Right lobe of liver (tissue), 6 donors: ENCODE measurements at regions not wholly inside any gene's neighbourhood (a gene's known extent, or its start where the extent isn't known, plus 50 kb on each side); places are given as distances from the start of the nearest gene placed in this dataset.

ENCODE experiments used
- ATAC-seq, 4 donors: fragments of 200-7000 bp; cut with Tn5 transposase; one replicate each; pipeline ENCODE4 v1.9.1; 2020; ENCODE audit warnings: mild to moderate bottlenecking in 4 of 4, moderate library complexity in 4 of 4
- DNase-seq, 3 donors: peaks; one replicate each; pipeline ENCODE4 v3.0.0-alpha.2; 2020
- H3K27ac ChIP-seq, 3 donors: fragments of 200-600 bp; one replicate each; pipeline ENCODE4 v1.8.0; 2022
- H3K27me3 ChIP-seq, 2 donors: fragments of 200-600 bp; one replicate each; pipeline ENCODE4 v1.8.0; 2022
- H3K36me3 ChIP-seq, 4 donors: fragments of 200-600 bp; sonication (generic) in 1 of 4; one replicate each; pipeline versions ENCODE4 v1.5.1 to v1.8.0; 2017 to 2022; ENCODE audit warnings: control low read depth in 1 of 4
- H3K4me1 ChIP-seq, 4 donors: fragments of 200-600 bp; sonication (generic) in 1 of 4; one replicate each; pipeline versions ENCODE4 v1.5.1 to v1.8.0; 2017 to 2022; ENCODE audit warnings: control low read depth in 1 of 4
- H3K4me3 ChIP-seq, 3 donors: fragments of 200-600 bp; one replicate each; pipeline ENCODE4 v1.8.0; 2022
- H3K9me3 ChIP-seq, 4 donors: fragments of 200-600 bp; sonication (generic) in 1 of 4; one replicate each; pipeline versions ENCODE4 v1.5.1 to v1.8.0; 2017 to 2022; ENCODE audit warnings: control low read depth in 1 of 4
- POLR2A ChIP-seq: fragments of 450-650 bp; IDR thresholded peaks from one replicate; pipeline ENCODE4 v1.6.1; 2017; ENCODE audit warnings: antibody characterized with exemption, mild to moderate bottlenecking
- WGBS: methylation state at CpG from one replicate; pipeline ENCODE4 v1.1.6; 2018; ENCODE audit warnings: low coverage, low lambda C conversion rate; ENCODE audit not compliant: insufficient coverage; ENCODE audit errors: missing lambda C conversion rate; 5-methylcytosine and 5-hydroxymethylcytosine counted together
- intact Hi-C, 2 donors: fragments of 100-400 bp; cut with DNase I; formaldehyde crosslinking; loops; one replicate each; pipeline versions ENCODE4 v1.11.2 to v1.14.1; 2022
- TF ChIP-seq, protein P1 (sequence below), 4 donors: fragments of 200-600 bp in 3 of 4; fragments of 450-650 bp in 1 of 4; IDR thresholded peaks; one replicate each; pipeline versions ENCODE4 v1.5.1 to v1.8.0; 2016 to 2022; ENCODE audit warnings: antibody characterized with exemption in 4 of 4, mild to moderate bottlenecking in 2 of 4
- donor health status: DM: no; HTN: yes; CAD: no.
- donor health status: DM: no; HTN: no; CAD: no.
- donor health status: DM: no; HTN: no; CAD: no.
- donor health status: DM: no; HTN: yes; CAD: no.
- donor health status: DM: no; HTN: yes; CAD: no.

DNA sequence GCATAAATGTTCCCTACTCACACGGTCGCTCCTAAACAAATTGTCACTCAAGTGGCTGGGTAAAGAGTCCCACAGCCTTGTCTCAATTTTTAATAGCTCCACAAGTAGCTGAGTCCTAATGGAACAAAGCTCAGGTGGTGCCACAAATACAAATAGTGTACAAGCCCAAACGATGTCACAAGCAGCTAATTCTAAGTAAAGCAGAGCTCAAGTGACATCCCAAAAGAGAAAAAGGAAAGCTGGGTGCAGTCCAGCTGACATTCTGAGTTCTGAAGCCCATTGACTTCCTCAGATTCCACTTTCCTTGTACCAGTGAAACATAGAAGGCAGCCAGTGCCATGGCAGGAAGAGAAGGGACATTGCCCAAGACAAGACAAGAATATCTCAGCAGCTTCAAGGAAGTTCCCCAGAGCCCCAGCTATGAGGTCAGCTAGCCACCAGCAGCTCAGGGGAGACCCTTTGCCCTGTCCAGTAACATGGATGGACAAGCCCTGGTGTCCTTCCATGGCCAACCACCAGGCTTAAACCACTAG is 231.2 kb upstream of the SGCD start:
- TF ChIP-seq POLR2A: no peak
- TF ChIP-seq, protein P1, sequence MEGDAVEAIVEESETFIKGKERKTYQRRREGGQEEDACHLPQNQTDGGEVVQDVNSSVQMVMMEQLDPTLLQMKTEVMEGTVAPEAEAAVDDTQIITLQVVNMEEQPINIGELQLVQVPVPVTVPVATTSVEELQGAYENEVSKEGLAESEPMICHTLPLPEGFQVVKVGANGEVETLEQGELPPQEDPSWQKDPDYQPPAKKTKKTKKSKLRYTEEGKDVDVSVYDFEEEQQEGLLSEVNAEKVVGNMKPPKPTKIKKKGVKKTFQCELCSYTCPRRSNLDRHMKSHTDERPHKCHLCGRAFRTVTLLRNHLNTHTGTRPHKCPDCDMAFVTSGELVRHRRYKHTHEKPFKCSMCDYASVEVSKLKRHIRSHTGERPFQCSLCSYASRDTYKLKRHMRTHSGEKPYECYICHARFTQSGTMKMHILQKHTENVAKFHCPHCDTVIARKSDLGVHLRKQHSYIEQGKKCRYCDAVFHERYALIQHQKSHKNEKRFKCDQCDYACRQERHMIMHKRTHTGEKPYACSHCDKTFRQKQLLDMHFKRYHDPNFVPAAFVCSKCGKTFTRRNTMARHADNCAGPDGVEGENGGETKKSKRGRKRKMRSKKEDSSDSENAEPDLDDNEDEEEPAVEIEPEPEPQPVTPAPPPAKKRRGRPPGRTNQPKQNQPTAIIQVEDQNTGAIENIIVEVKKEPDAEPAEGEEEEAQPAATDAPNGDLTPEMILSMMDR (IDR thresholded peaks at IDR 0.05): no peak
- 54% methylated on average over 3 of the region's 3 CpGs for WGBS
- H3K4me3 ChIP-seq: no peak overlapping the region
- intact Hi-C loops: no loop called here
- no peaks in the 10 kb centered on the region for H3K4me1 ChIP-seq
- H3K27ac ChIP-seq: no peak overlapping the region
- no peaks in the 10 kb centered on the region for H3K9me3 ChIP-seq
- no peaks in the 10 kb centered on the region for H3K27me3 ChIP-seq
- DNase-seq: no peak
- H3K36me3 ChIP-seq: no peaks in the 10 kb centered on the region
- ATAC-seq: no peak

DNA sequence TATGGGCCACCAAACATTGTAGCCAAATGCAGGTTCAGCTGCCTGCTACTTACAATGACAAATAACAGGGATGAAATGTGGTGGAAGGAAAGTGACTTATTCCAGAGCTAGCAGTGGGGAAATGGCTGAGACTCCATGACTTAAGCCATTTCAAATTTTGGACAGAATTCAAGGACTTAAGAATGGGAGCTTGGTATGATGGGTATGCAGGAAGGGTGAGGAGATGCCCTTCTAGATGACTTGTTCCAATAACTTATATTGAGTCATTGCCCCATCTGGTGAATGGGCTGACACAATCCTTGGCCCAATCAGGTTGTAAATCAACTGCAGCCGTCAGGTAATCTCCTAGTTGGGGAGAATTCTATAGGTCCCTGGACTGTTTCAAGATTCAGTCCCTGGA is 230.7 kb upstream of the SGCD start:
- ATAC-seq (no peak), DNase-seq (no peak)
- no peak overlapping the region for H3K4me3 ChIP-seq
- no peaks in the 10 kb centered on the region for H3K4me1 ChIP-seq
- TF ChIP-seq POLR2A: no peak
- TF ChIP-seq, protein P1 (IDR thresholded peaks at IDR 0.05): no peak
- no peak overlapping the region for H3K27ac ChIP-seq
- H3K9me3 ChIP-seq: no peaks in the 10 kb centered on the region
- intact Hi-C loops: no loop called here
- no peaks in the 10 kb centered on the region for H3K36me3 ChIP-seq
- no peaks in the 10 kb centered on the region for H3K27me3 ChIP-seq
- WGBS: 40% methylated on average over 1 of the region's 1 CpG

DNA sequence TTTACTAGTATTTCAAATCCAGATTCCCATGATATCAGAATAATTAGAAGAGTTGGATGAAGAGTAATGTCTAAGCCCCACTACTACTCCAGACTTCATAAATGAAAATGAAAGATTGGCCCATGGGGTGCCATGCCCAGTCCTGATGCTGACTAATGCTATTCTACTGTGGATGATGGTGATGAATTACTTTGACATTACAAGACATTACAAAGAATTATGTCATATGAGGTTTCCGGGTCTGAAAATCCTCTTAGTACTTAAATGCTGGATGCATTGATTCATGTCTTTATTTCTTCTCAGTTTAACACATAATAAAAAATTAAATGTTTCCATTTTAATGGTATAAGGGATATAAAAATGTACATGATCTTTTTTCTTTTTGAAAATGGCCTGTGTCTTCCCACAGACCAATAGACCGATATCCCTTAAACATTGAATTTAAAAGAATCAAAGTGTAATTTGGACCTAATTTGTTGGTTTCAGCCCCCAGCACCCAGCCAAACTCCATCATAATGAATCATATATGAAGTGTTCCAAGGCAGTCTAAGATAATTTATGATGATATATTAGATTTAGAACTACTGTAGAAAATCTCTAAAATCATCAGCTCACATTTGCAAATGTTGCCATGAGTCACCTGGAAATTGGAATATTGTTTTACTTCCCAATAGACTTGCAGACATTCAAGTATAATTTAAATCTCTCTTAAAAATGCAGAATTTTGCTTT is 223.6 kb upstream of the SGCD start:
- TF ChIP-seq, protein P1 (IDR thresholded peaks at IDR 0.05): no peak
- no peak for TF ChIP-seq POLR2A
- intact Hi-C loops: no loop called here
- Histone ChIP-seq H3K27me3 (no peaks in the 10 kb centered on the region), H3K27ac (no peak overlapping the region), H3K36me3 (no peaks in the 10 kb centered on the region), H3K4me3 (no peak overlapping the region), H3K4me1 (no peaks in the 10 kb centered on the region), H3K9me3 (no peaks in the 10 kb centered on the region)
- no peak for ATAC-seq
- WGBS: 72% methylated on average over 2 of the region's 2 CpGs
- DNase-seq: no peak

DNA sequence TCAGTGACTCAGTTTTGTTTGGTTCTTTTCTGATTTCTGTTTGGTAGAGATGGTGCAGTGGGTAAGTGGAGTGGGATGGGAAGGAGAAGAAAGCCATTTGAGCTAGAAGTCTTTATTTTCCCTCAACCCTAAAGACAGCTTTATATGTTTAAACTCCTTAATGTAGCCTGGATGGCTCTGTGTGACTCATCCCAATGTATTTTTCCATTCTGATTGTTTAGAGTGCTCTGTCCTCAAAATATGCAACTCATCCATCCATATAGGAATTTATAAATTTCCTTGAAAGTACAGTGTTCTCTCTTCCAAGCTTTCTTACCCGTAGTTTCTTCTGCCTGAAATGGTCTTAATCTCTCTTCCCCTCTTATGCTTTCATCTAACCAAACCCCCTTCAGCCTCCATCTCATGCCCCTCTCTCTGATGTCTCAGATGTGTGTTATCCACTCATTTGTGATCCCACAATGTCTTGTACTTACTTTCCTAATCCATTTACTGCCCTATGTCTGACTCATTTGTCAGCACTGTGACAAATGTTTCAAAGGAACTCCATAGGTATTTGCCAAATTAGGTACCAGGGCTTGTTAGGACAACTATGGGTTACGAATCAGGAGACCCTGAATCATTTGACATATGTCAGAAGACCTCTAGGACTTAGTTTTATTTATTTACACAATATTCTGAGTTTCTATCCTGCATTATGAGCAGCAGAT is 217.5 kb upstream of the SGCD start:
- intact Hi-C loops: no loop called here
- Histone ChIP-seq H3K27ac (no peak overlapping the region), H3K9me3 (no peaks in the 10 kb centered on the region), H3K4me3 (no peak overlapping the region), H3K27me3 (no peaks in the 10 kb centered on the region), H3K4me1 (no peaks in the 10 kb centered on the region), H3K36me3 (no peaks in the 10 kb centered on the region)
- WGBS: 28% methylated on average over 2 of the region's 2 CpGs
- DNase-seq (no peak), ATAC-seq (no peak)
- TF ChIP-seq POLR2A: no peak
- TF ChIP-seq, protein P1 (IDR thresholded peaks at IDR 0.05): no peak
